Astrocyte (in vitro differentiated cells and primary cell): ENCODE measurements at regions not wholly inside any gene's neighbourhood (a gene's known extent, or its start where the extent isn't known, plus 50 kb on each side); places are given as distances from the start of the nearest gene placed in this dataset.

Source experiments
- DNase-seq: peaks from one replicate; pipeline ENCODE4 v3.0.0-alpha.2; 2010; ENCODE audit warnings: low read depth
- FAIRE-seq: peaks from 2 replicates; lab custom pipeline; 2011; peaks lifted over from hg19 to GRCh38; lab: Jason Lieb, UNC
- H2AFZ ChIP-seq: 2 replicates; pipeline ENCODE4 v1.6.0; 2012; ENCODE audit warnings: low read depth, low read length, inconsistent platforms
- H3K27ac ChIP-seq: 2 replicates; pipeline ENCODE4 v1.5.1; 2011; ENCODE audit warnings: low read depth, low read length, inconsistent platforms
- H3K27me3 ChIP-seq: 2 replicates; pipeline ENCODE4 v1.6.0; 2011; ENCODE audit warnings: low read length, inconsistent platforms; ENCODE audit not compliant: insufficient read depth
- H3K36me3 ChIP-seq: 2 replicates; pipeline ENCODE4 v1.5.1; 2011; ENCODE audit warnings: low read length, inconsistent platforms; ENCODE audit not compliant: insufficient read depth
- H3K4me1 ChIP-seq: 2 replicates; pipeline ENCODE4 v1.5.1; 2011; ENCODE audit warnings: low read length, inconsistent platforms; ENCODE audit not compliant: insufficient read depth
- H3K4me2 ChIP-seq: 2 replicates; pipeline ENCODE4 v1.6.0; 2012; ENCODE audit warnings: low read length, inconsistent platforms
- H3K4me3 ChIP-seq: 2 replicates; pipeline ENCODE4 v1.5.1; 2011; ENCODE audit warnings: low read depth, mild to moderate bottlenecking, low read length, inconsistent platforms; ENCODE audit not compliant: insufficient read depth
- H3K79me2 ChIP-seq: 2 replicates; pipeline ENCODE4 v1.6.0; 2012; ENCODE audit warnings: mild to moderate bottlenecking, low read length, inconsistent platforms; ENCODE audit not compliant: insufficient read depth
- H3K9ac ChIP-seq: 2 replicates; pipeline ENCODE4 v1.6.0; 2012; ENCODE audit warnings: mild to moderate bottlenecking, low read length, inconsistent platforms
- H3K9me3 ChIP-seq: 2 replicates; pipeline ENCODE4 v1.5.1; 2012; ENCODE audit warnings: low read depth, mild to moderate bottlenecking, low read length, inconsistent platforms; ENCODE audit not compliant: insufficient read depth
- H4K20me1 ChIP-seq: 2 replicates; pipeline ENCODE4 v1.6.0; 2012; ENCODE audit warnings: low read length, inconsistent platforms; ENCODE audit not compliant: insufficient read depth
- H3K27ac Mint-ChIP-seq: one replicate; pipeline ENCODE4 v1.8.0; 2021; ENCODE audit warnings: mild to moderate bottlenecking, mixed read lengths; ENCODE audit not compliant: unreplicated experiment
- H3K27me3 Mint-ChIP-seq: one replicate; pipeline ENCODE4 v1.8.0; 2021; ENCODE audit warnings: low read depth, mixed read lengths; ENCODE audit not compliant: unreplicated experiment
- H3K36me3 Mint-ChIP-seq: one replicate; pipeline ENCODE4 v1.8.0; 2021; ENCODE audit warnings: low read depth, mixed read lengths; ENCODE audit not compliant: unreplicated experiment
- H3K4me1 Mint-ChIP-seq: one replicate; pipeline ENCODE4 v1.8.0; 2021; ENCODE audit warnings: low read depth, mixed read lengths; ENCODE audit not compliant: unreplicated experiment
- H3K4me3 Mint-ChIP-seq: one replicate; pipeline ENCODE4 v1.8.0; 2021; ENCODE audit warnings: mild to moderate bottlenecking, moderate library complexity, mixed read lengths; ENCODE audit not compliant: unreplicated experiment
- H3K9me3 Mint-ChIP-seq: one replicate; pipeline ENCODE4 v1.8.0; 2021; ENCODE audit warnings: mild to moderate bottlenecking, mixed read lengths; ENCODE audit not compliant: unreplicated experiment
- EZH2 ChIP-seq: IDR thresholded peaks from 2 replicates; pipeline ENCODE4 v1.6.1; 2012; ENCODE audit warnings: mild to moderate bottlenecking, low read length, inconsistent platforms; ENCODE audit not compliant: insufficient read depth
- TF ChIP-seq, protein P1 (sequence below): IDR thresholded peaks from 2 replicates; pipeline ENCODE4 v1.5.1; 2011; ENCODE audit warnings: low read depth, mild to moderate bottlenecking, inconsistent platforms, low read length, moderate library complexity; ENCODE audit not compliant: insufficient read depth

DNA sequence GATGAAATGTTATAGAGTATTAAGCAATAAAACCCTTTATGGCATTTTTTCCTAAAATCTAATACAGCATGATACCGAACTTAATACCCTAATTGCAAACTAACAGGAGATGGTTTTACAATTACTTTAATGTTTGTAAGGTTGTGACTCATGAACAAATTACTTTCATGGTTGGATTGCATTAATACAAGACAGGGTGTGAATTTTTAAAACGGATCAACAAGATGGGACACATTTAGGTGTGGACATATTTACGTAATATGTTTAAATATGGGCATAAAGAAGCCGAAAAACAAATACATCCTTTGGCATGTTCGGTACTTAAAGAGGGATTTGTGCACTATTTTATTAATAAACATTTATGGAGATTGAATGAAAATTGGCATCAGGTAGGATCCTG lies 168.3 kb upstream of the SPRY2 start:
- no peak overlapping the region for H3K4me3 ChIP-seq
- H3K9ac ChIP-seq, result no peak overlapping the region
- no peak for FAIRE-seq
- H3K4me3 Mint-ChIP-seq, result no peak overlapping the region
- H3K9me3 Mint-ChIP-seq, result peaks cover 5% of the 10 kb centered on the region
- no peak overlapping the region for H2AFZ ChIP-seq
- H3K9me3 ChIP-seq, result no peaks in the 10 kb centered on the region
- H3K27ac ChIP-seq, result no peak overlapping the region
- H3K36me3 ChIP-seq, result no peaks in the 10 kb centered on the region
- H3K4me2 ChIP-seq, result no peak overlapping the region
- H4K20me1 ChIP-seq, result no peaks in the 10 kb centered on the region
- no peak for DNase-seq
- H3K27me3 Mint-ChIP-seq, result no peaks in the 10 kb centered on the region
- no peak overlapping the region for H3K27ac Mint-ChIP-seq
- peaks cover 4% of the 10 kb centered on the region for H3K4me1 Mint-ChIP-seq
- H3K27me3 ChIP-seq, result no peaks in the 10 kb centered on the region
- no peaks in the 10 kb centered on the region for H3K4me1 ChIP-seq
- H3K79me2 ChIP-seq, result no peaks in the 10 kb centered on the region
- TF ChIP-seq, protein P1, sequence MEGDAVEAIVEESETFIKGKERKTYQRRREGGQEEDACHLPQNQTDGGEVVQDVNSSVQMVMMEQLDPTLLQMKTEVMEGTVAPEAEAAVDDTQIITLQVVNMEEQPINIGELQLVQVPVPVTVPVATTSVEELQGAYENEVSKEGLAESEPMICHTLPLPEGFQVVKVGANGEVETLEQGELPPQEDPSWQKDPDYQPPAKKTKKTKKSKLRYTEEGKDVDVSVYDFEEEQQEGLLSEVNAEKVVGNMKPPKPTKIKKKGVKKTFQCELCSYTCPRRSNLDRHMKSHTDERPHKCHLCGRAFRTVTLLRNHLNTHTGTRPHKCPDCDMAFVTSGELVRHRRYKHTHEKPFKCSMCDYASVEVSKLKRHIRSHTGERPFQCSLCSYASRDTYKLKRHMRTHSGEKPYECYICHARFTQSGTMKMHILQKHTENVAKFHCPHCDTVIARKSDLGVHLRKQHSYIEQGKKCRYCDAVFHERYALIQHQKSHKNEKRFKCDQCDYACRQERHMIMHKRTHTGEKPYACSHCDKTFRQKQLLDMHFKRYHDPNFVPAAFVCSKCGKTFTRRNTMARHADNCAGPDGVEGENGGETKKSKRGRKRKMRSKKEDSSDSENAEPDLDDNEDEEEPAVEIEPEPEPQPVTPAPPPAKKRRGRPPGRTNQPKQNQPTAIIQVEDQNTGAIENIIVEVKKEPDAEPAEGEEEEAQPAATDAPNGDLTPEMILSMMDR, result no peak
- no peak for TF ChIP-seq EZH2
- H3K36me3 Mint-ChIP-seq, result no peaks in the 10 kb centered on the region

DNA sequence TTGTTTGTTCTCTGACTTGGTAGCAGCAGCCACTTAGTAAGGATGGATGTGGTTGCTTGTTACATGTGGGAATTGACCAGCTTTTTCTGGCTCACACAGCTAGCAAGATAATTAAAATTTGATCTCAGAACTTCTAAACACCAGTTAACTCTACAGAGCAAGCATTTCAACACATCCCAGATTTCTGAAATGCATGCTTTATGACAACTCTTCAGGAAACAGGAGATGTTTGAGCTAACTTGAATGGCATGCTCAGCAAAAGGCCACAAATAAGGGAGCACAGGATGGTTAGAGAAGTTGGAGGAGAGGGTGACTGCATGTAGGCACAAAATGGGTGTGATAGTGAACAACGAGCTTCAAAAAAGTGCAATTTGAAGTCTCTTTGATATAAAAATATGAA lies 167.1 kb upstream of the SPRY2 start:
- no peak overlapping the region for H3K27ac ChIP-seq
- FAIRE-seq, result no peak
- no peak overlapping the region for H3K9ac ChIP-seq

DNA sequence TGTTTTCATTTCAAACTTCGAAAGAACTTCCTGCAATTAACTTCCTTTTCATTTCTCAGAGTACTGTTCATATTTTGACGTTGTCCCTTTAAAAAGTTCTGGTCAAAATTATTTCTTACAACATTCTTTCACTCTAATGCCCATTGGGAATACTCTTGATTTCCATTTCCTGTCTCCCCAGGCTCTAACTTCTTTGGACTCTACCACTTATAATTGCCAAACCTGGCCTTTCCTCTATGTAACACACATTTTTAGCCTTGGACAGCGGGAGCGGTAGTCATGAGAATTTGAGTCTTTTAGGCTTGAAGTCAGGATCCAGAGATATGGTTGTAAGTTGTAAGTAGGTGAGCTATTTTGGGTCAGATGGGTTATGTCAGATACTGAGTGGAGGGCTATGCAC lies 163.5 kb upstream of the SPRY2 start:
- Histone ChIP-seq H3K27me3 (no peaks in the 10 kb centered on the region), H2AFZ (no peak overlapping the region), H3K4me2 (no peak overlapping the region), H4K20me1 (no peaks in the 10 kb centered on the region), H3K27ac (no peak overlapping the region), H3K36me3 (no peaks in the 10 kb centered on the region), H3K4me1 (no peaks in the 10 kb centered on the region), H3K79me2 (no peaks in the 10 kb centered on the region), H3K9ac (no peak overlapping the region), H3K4me3 (no peak overlapping the region), H3K9me3 (no peaks in the 10 kb centered on the region)
- H3K27ac Mint-ChIP-seq, result no peak overlapping the region
- FAIRE-seq, result no peak
- no peak overlapping the region for H3K4me3 Mint-ChIP-seq
- peaks cover 4% of the 10 kb centered on the region for H3K4me1 Mint-ChIP-seq
- H3K36me3 Mint-ChIP-seq, result no peaks in the 10 kb centered on the region
- DNase-seq, result no peak
- no peak for TF ChIP-seq EZH2
- TF ChIP-seq, protein P1, result no peak
- H3K9me3 Mint-ChIP-seq, result peaks cover 5% of the 10 kb centered on the region
- H3K27me3 Mint-ChIP-seq, result no peaks in the 10 kb centered on the region

More for the DNA sequence above, 167.1 kb upstream of the SPRY2 start:
- Mint-ChIP-seq H3K36me3 (no peaks in the 10 kb centered on the region), H3K4me3 (no peak overlapping the region), H3K9me3 (peaks cover 5% of the 10 kb centered on the region), H3K27ac (no peak overlapping the region), H3K4me1 (peaks cover 4% of the 10 kb centered on the region), H3K27me3 (no peaks in the 10 kb centered on the region)
- Histone ChIP-seq H4K20me1 (no peaks in the 10 kb centered on the region), H3K27me3 (no peaks in the 10 kb centered on the region), H3K9me3 (no peaks in the 10 kb centered on the region), H3K36me3 (no peaks in the 10 kb centered on the region), H3K4me1 (no peaks in the 10 kb centered on the region), H3K4me2 (no peak overlapping the region), H2AFZ (no peak overlapping the region), H3K4me3 (no peak overlapping the region), H3K79me2 (no peaks in the 10 kb centered on the region)
- no peak for DNase-seq
- TF ChIP-seq, protein P1, result no peak
